ENCODE measurements at regions not wholly inside any gene's neighbourhood (a gene's known extent, or its start where the extent isn't known, plus 50 kb on each side); places are given as distances from the start of the nearest gene placed in this dataset.

DNA sequence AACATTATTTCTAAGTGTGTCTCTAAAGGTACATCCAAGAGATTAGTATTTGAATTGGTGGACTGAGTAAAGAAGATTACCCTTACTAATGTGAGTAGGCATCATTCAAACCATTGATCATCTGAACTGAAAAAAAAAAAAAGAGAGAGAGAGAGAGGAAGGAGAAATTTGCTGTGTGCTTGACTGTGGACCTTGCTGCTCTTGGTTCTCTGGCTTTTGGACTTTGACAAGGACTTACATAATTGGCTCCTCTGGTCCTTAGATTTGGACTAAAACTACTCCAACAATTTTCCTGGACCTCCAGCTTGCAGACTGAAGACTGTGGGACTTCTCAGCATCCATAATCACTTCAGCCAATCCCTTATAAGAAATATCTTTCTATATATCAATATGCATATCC, 1091.9 kb upstream of the EDIL3 start:
- no TSS peak for BruUV-seq (replicated peaks)

More for the DNA sequence above, 1091.9 kb upstream of the EDIL3 start:
- Histone ChIP-seq H3K36me3 (ENCODE audit: control insufficient read depth in 2 of 2, insufficient read depth in 2 of 2, low read length in 1 of 2) (no peaks in the 10 kb centered on the region), H4K20me1 (ENCODE audit: control insufficient read depth, insufficient read depth) (no peaks in the 10 kb centered on the region), H3K4me1 (ENCODE audit: control insufficient read depth, insufficient read depth, low read length) (no peaks in the 10 kb centered on the region), H3K27ac (ENCODE audit: control insufficient read depth, insufficient read depth) (no peak overlapping the region), H3K79me2 (ENCODE audit: control insufficient read depth, insufficient read depth, low read length) (no peaks in the 10 kb centered on the region), H3K4me3 (no peak overlapping the region), H2AFZ (ENCODE audit: control insufficient read depth, low read depth, low read length) (no peak overlapping the region), H3K9ac (ENCODE audit: control insufficient read depth, insufficient read depth, low read length) (no peak overlapping the region), H3K9me3 (replicated peaks; ENCODE audit: control insufficient read depth, insufficient read depth, low read length) (no peaks in the 10 kb centered on the region), H3K4me2 (ENCODE audit: control insufficient read depth, insufficient read depth) (no peak overlapping the region), H3K27me3 (replicated peaks in 1 of 2; ENCODE audit: control insufficient read depth in 2 of 2, insufficient read depth in 2 of 2, low read length in 1 of 2) (no peaks in the 10 kb centered on the region)
- SMC1A ChIA-PET (ENCODE audit: uncharacterized antibody, unreplicated experiment), result no interaction called here
- in situ Hi-C loops (cut with MboI) (no loop called here), intact Hi-C loops (cut with micrococcal nuclease; ENCODE audit: unreplicated experiment) (no loop called here)
- ATAC-seq (no peak), DNase-seq (ENCODE audit: low read depth, low spot score) (no peak), FAIRE-seq (no peak)
- RAD21 ChIA-PET (ENCODE audit: unreplicated experiment), result no interaction called here
- POLR2A ChIA-PET, result interaction anchor here (0.7 kb wide), 1 partner anchor 39 kb away, joined by 5 read pairs; no protein-coding TSS in a partner anchor
- TF ChIP-seq JUNB (IDR thresholded peaks at IDR 0.05), result no peak
- no peak for TF ChIP-seq CHD4 (IDR thresholded peaks at IDR 0.05)
- no peak for TF ChIP-seq LARP7 (IDR thresholded peaks at IDR 0.05)
- TF ChIP-seq, protein P1, sequence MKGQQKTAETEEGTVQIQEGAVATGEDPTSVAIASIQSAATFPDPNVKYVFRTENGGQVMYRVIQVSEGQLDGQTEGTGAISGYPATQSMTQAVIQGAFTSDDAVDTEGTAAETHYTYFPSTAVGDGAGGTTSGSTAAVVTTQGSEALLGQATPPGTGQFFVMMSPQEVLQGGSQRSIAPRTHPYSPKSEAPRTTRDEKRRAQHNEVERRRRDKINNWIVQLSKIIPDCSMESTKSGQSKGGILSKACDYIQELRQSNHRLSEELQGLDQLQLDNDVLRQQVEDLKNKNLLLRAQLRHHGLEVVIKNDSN (IDR thresholded peaks at IDR 0.05; ENCODE audit: borderline replicate concordance, extremely low read length, insufficient read depth, low read depth, low read length), result no peak
- TF ChIP-seq RUNX3 (IDR thresholded peaks at IDR 0.05; ENCODE audit: low read length), result no peak
- no peak for TF ChIP-seq ZNF622 (IDR thresholded peaks at IDR 0.05)
- no peak for TF ChIP-seq KLF5 (IDR thresholded peaks at IDR 0.05; ENCODE audit: partially characterized antibody)
- no peak for TF ChIP-seq SUPT20H (IDR thresholded peaks at IDR 0.05; ENCODE audit: borderline replicate concordance, control insufficient read depth, low read depth, low read length)
- TF ChIP-seq, protein P2, sequence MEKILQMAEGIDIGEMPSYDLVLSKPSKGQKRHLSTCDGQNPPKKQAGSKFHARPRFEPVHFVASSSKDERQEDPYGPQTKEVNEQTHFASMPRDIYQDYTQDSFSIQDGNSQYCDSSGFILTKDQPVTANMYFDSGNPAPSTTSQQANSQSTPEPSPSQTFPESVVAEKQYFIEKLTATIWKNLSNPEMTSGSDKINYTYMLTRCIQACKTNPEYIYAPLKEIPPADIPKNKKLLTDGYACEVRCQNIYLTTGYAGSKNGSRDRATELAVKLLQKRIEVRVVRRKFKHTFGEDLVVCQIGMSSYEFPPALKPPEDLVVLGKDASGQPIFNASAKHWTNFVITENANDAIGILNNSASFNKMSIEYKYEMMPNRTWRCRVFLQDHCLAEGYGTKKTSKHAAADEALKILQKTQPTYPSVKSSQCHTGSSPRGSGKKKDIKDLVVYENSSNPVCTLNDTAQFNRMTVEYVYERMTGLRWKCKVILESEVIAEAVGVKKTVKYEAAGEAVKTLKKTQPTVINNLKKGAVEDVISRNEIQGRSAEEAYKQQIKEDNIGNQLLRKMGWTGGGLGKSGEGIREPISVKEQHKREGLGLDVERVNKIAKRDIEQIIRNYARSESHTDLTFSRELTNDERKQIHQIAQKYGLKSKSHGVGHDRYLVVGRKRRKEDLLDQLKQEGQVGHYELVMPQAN (conservative IDR thresholded peaks at IDR 0.05), result no peak
- TF ChIP-seq TCF3 (IDR thresholded peaks at IDR 0.05; ENCODE audit: borderline replicate concordance, insufficient read depth, low read depth, low read length), result no peak
- TF ChIP-seq TAF1 (IDR thresholded peaks at IDR 0.05; ENCODE audit: borderline replicate concordance, low read depth, low read length), result no peak
- TF ChIP-seq SP1 (IDR thresholded peaks at IDR 0.05; ENCODE audit: low read depth, low read length), result no peak
- no peak for TF ChIP-seq POLR2AphosphoS5 (IDR thresholded peaks at IDR 0.05; ENCODE audit: low read length)
- CTCF ChIA-PET, result interaction anchor here (0.6 kb wide), 1 partner anchor 17 kb away, joined by 3 read pairs; no protein-coding TSS in a partner anchor
